GM19238 (cell line): ENCODE measurements at regions not wholly inside any gene's neighbourhood (a gene's known extent, or its start where the extent isn't known, plus 50 kb on each side); places are given as distances from the start of the nearest gene placed in this dataset.
"Not testable (repeated sequence)": the region's sequence is repeated elsewhere in the genome, so short reads cannot be mapped to it uniquely, and the experiment has no call there.

ENCODE experiments used
- DNase-seq: peaks from one replicate; pipeline ENCODE4 v3.0.0; 2011; ENCODE audit warnings: low spot score; ENCODE audit not compliant: insufficient read length

- DNase-seq, result no peak
These were observed 1784.1 kb downstream of the SLITRK5 start for GRCh38 chr13:89455225-89455624.

GRCh38 chr13:89455741-89456140 is 1784.6 kb downstream of the SLITRK5 start:
- DNase-seq, result no peak

GRCh38 chr13:89457977-89458376 is 1786.8 kb downstream of the SLITRK5 start:
- DNase-seq, result no peak

- DNase-seq, result no peak
These were observed 1787.3 kb downstream of the SLITRK5 start for GRCh38 chr13:89458456-89458855.

GRCh38 chr13:89460895-89461294 is 1789.7 kb downstream of the SLITRK5 start:
- not testable (repeated sequence) for DNase-seq

- no peak for DNase-seq
These were observed 1794.2 kb downstream of the SLITRK5 start for GRCh38 chr13:89465366-89465765.

- no peak for DNase-seq
These were observed 1796.9 kb downstream of the SLITRK5 start for GRCh38 chr13:89468081-89468480.

- DNase-seq, result no peak
These were observed 1799.7 kb downstream of the SLITRK5 start for GRCh38 chr13:89470901-89471300.

- no peak for DNase-seq
These were observed 1803.3 kb downstream of the SLITRK5 start for GRCh38 chr13:89474432-89474831.

- DNase-seq, result no peak
These were observed 1814.9 kb downstream of the SLITRK5 start for GRCh38 chr13:89486065-89486464.

- DNase-seq, result no peak
These were observed 1815.5 kb downstream of the SLITRK5 start for GRCh38 chr13:89486709-89487108.

GRCh38 chr13:89490661-89491060 is 1819.5 kb downstream of the SLITRK5 start:
- DNase-seq, result no peak

GRCh38 chr13:89496478-89496877 is 1825.3 kb downstream of the SLITRK5 start:
- DNase-seq, result no peak

- no peak for DNase-seq
These were observed 1826.5 kb downstream of the SLITRK5 start for GRCh38 chr13:89497658-89498057.

- DNase-seq, result no peak
These were observed 1831.1 kb downstream of the SLITRK5 start for GRCh38 chr13:89502286-89502685.

GRCh38 chr13:89514534-89515312 is 1832.8 kb upstream of the MIR17HG start:
- no peak for DNase-seq

GRCh38 chr13:89515948-89516347 is 1831.5 kb upstream of the MIR17HG start:
- no peak for DNase-seq

GRCh38 chr13:89518289-89519077 is 1829.0 kb upstream of the MIR17HG start:
- no peak for DNase-seq

- DNase-seq, result no peak
These were observed 1827.0 kb upstream of the MIR17HG start for GRCh38 chr13:89520468-89520867.

GRCh38 chr13:89521672-89522071 is 1825.8 kb upstream of the MIR17HG start:
- DNase-seq, result not testable (repeated sequence)

- no peak for DNase-seq
These were observed 1806.1 kb upstream of the MIR17HG start for GRCh38 chr13:89541091-89542030.

GRCh38 chr13:89550938-89551337 is 1796.5 kb upstream of the MIR17HG start:
- no peak for DNase-seq
